IPS-NIHi11 (cell line): ENCODE measurements at regions not wholly inside any gene's neighbourhood (a gene's known extent, or its start where the extent isn't known, plus 50 kb on each side); places are given as distances from the start of the nearest gene placed in this dataset.

ENCODE experiments used
- DNase-seq: peaks from one replicate; pipeline ENCODE4 v3.0.0; 2012; ENCODE audit warnings: mixed read lengths, low spot score

DNA sequence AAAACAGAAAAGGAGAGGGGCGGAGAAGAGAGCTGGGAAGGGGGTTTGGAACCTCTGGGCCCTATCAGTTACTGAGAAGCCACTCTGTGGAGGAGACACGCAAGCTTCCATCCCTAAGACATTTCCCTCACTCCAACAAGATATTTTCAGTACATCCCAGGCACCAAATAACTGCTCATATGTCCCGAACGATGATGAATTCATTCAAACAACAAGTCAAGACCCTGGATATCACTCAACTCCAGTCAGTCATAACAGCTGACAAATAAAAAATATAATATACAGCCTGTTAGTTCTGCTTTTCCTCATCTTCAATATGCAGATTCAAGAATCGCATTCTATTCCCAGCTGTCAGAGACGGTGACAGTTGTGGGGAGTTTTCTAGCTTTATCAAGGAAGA is 104.0 kb upstream of the ZFHX3 start:
- no peak for DNase-seq

DNA sequence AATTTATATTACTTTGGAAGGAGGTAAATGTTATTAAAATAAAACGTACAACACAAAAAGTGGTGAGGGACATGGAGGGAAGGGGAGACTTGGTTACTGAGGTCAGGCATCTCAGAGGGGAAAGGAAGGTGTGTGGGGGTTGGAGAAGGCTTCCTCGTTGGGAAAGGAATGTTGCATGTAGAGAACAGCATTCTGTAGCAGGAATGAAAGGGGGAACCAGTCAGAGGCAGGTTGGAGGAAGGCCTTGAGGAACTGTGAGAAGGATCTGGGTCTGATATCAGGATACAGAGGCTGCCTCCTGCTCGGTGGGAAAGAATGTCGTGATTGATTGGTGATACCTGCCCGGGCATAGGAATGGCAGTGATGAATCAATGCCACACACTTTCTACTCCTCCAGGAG is 103.3 kb upstream of the ZFHX3 start:
- DNase-seq, result no peak

DNA sequence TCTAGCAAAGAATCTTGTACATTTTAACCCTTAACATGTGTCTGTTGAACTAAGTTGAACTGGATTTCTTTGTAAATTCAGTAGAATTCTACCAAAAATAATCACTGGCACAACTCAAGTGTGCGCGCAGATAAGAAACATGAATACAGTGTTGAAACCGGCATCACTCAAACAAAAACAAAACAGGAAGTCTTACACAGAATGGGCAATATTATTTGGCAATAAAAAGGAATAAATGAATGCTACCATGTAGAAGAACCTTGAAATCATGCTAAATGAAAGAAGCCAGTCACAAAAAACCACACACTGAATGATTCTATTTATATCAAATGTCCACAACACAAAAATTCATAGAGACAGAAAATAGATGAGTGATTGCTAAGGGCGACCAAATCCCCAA is 102.9 kb upstream of the ZFHX3 start:
- no peak for DNase-seq

DNA sequence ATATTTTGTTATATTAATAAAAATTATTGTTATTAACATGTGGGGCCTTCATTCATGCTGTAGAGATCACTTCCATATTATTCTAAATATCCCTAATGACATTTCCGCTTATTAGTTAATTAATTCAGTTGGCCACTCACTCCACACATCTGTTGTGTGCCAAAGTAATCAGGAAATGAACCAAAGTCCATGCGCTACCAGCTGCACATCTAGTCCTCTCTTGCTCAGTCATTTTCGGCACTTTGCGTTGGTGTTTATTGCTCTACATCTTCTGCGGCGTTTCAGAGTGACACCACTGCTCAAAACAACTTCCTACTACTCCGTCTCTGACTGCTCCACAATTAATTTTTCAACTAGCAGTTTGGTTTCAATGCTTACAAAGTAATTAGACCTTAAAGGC is 101.4 kb upstream of the ZFHX3 start:
- no peak for DNase-seq

DNA sequence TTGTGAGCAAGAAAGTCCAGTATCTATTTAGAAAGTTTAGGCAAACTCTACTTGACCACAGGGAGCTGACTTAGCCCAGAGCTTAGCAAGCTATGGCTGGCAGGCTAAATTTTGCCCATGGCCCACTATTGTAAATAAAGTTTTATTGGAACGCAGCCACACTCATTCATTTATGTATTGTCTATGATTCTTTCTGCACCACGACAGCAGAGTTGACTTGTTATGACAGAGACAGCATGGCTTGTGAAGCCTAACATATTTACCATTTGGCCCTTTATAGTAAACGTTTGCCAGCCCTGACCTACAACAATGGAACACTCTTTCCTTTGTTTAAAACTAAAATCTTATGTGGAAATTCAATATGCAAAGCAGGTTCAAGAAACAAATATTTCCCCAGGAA is 100.0 kb upstream of the ZFHX3 start:
- no peak for DNase-seq

DNA sequence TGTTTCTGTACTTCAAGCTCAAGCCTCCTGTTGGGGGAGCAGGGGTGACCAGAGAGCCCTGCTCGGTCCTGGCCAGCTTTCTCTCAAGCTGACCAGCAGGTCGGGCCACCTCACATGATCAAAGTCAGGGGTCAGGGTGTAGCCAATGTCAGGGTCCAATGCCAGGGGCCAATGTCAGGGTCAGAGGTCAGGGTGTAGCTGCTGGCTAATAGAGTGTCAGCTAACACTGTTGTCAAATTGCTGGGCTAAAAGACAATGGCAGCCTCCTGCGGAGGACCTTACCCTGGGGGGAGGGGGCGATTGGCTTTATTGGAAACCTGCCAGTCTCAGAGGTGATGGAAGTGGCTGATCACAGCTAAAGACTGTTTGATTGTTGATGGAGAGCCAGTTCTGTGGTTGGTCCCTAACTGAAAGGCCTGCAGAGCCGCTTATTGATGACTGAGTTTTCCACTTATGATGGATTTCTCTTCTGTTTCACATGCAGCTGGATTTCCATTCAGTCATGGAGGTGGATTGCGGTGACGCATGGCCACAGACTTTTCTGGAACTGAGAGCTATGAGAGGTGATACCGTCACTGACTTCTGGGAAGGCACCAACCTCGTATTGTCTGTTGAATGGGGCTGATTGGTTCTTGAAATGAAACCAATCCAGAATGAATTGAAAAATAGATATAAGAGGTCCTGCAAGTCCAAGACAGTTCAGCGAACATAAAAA is 97.4 kb upstream of the ZFHX3 start:
- peak; percentile 38 for DNase-seq

DNA sequence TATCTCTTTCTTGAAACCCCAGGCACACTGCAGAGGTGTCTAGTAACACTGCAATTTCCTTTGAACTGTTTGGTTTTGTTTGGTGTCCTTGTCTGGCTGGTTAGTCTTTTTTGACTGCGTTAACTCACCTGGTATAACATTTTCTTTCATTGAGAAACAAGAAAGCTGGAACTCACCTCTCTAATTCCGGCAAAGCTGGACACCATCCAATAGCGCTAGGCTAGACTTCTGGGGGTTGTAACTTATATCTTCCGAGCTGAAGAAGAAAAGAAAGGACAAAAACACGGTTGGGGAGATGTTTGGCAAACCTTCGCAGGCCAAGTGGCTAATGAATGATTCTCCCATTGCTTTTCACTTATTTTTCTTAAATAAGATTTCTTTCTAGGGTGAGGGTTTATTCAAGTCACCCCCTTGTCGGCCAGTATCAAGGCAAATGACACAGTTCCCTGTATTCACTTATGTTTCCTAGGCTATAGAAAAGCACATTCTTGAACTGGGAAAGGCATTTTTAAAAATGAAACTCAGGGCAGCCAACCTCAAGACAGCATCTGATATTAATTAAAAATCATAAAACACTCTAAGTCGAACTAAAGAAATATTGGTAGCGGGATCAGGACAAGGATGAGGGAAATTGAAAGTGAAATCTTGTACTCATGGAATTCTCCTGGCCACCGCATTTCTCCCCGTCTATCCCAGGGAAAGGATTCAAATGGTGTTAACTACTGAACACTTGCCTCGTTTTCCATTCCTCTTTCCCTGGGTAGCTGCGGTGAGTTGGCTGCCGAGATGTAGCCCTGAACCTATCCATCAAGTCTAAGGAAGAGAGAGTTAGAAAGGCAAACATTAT is 95.9 kb upstream of the ZFHX3 start:
- DNase-seq, result no peak

DNA sequence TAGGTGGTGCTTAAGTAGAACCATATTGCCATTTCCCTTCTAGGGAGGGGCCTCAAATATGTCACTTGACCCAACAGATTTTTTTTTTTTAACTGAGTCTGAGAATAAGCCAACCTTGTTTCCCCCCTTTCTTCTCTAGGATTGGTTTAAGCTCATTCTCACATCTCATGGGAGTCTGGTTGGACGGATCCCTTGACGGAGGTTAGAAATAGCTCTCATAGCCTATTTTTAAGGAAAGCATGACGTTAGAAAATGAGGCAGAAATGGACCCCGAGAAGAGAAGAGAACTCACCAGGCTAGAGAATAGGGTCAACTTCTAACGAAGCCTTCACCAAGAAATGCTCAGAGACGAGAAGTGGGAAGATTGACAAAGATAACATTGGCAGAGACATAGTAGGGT is 95.1 kb upstream of the ZFHX3 start:
- DNase-seq, result no peak

DNA sequence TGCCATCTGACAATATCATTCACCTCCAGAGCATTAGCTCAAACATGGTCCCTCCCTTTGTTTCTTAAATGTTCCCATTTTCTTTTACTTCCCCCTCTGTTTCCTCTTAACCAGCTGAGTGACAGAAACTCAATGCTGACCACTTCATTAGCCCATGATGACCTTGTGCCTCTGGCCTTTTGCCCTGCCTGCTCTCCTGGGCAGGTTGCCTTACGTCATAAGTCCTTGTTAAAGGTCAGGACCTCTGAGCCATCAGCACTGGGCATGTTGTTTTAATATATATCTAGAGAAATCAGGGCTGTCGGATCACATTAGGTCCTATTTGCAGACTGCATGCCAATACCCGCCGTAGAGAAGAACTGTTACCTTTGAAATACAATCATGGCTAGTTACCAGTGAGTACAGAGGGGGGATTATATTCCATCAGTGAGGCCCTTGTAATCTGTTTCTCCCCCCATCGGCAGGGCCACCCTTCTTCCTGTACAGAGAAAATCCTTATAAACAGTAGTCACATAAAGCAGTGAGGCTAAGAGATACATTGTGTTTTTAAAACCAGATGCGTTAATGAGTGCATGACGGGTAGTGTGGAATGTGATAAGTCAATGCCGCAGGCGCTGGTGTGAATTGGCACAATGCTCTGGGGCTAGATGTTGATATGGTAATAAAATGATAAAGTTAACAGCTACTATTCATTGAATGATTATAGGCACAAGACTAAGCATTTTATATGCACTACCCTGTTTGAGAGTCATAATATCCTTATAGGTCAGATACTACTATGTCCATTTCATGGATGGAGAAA is 94.3 kb upstream of the ZFHX3 start:
- no peak for DNase-seq

DNA sequence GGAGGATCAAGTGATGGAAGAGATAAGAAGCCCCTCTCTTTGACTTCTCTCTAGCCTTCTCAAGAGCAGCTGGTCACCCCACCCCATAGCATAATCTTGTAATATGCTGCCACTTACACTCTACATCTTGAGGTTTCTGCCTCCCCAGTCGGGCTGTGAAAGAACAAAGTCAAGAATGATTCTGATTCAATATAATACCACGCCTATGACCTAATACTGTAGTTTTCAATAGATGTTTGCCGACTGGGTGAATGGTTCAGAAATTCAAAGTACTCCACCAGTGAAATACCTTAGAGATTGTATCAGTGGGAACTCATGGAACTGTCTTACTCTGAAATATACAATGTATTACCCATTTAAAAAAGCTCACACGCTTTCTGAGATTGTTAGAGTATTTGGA is 93.0 kb upstream of the ZFHX3 start:
- DNase-seq, result no peak

DNA sequence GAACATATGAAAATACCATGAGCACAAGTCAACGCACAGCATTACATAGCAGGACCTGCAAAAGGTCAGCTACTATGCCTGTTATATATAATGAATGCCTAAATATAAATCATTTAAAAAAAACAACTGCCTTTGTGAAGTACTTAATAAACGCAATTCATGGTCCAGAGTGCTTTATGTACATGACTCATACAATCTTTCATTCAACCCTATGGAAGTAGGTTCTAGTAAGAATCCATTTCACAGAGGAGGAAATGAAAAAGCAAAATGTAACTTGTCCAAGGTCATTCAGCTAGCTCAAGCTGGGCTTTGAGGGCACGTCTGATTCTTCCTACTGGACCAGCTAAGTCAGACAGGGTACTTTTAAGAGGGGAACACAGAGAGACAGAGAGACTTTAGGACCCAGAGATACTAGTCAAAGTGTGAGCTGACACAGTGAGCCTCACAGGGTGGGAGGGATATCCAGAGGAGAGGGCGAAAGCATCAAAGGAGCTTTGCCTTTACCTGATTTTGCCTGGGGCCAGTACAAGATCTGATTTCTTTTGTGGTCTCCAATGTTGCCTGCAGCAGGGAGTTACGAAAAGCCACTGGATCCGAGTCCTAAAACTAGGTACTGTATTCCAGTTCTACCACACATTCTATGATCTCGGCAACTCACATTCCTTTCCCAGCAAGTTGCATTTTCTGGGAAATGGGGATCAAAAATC is 83.4 kb upstream of the ZFHX3 start:
- no peak for DNase-seq

DNA sequence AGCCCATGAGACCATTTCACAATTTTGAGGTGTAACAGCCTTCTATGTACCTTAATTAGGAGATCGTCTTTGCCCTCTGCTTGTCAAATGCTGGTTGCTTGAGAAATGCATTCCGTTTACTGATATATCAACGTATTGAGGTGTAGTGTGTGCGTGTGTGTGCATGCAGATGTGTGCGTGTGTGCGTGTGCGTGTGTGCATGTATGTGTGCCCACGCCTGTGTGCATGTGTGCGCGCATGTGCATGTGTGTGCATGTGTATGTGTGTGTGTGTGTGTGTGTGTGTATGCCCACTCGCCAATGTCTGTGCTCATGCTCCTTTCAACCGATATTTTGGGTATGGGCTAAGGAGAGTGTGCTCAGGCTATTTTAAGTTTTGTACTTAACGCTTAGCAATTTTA is 81.5 kb upstream of the ZFHX3 start:
- DNase-seq, result no peak

DNA sequence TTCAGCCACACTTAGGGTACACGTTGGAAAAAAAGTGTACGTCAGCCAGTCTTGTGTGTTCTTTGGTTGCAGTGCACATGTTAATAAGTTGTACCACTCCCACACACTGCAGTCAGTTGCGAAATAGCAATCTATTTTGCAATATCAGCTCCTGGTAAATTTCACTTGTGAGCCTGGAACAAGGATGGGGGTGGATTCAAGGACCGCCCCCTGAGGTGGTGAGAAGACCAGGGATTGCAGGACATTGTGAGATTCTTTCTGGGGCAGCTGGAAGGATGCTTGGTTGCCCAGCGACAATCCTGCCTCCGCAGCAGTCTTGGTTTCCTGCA is 78.6 kb upstream of the ZFHX3 start:
- no peak for DNase-seq

DNA sequence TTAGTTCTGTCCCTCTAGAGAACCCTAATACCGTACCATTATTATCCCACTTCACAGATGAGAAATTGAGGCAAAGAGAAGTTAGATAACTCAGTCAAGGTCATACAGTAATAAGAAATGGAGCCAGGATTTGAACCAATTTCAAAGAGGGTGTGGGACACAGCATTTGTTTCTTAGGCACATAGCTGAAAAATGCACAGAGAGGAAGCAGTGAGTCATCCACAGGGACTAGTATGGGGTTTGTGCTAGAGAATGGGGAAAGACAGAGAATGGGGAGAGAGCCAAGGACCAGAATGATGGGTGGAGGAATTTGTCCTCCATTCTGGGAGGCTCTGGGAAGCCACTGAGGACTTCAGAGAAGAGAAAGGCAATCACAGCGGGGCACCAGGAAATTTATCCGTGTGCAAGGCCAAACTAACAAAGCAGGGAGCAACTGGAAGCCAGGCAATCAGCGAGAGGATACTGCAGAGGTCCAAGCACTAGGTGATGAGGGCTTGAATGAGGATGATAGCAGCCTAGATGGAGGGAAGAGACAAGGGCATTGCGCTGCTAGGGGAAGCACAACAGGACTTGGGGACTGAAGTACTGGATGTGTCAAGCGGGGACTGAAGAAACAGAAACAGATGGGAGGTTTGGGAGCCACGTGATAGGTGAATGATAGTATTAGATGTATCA is 78.1 kb upstream of the ZFHX3 start:
- DNase-seq, result no peak

DNA sequence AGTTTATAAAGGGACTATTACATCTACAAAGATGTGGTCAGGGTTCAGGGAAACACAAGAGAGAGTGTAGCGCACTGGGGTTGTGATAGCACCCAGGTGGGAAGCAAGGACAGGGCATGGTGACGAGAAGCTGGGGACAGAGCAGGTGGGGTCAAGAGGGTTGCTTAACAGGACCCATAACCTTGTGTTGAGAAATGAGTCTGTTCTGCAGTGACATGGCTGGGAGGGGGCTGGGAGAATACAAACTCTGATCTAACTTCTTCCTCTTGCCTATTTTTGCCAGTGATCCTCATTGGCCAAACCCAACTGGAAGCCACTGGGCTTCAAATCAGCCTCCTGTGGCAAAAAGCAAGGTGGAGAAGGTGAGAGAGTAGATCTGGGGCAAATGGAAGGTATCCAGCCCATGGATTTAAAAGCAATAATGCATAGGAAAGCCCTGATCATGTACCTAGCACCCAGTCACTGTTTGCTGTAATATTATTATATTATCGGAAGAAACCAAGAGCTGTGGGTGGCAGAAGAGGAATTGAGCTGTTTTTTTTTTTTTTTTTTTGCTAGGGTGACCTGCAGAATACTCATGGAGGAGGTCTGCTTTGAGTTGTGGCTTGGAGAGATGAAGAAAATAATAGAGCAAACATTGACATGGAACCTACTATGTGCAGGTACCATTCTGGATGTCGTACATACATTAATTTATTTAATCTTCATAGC is 76.9 kb upstream of the ZFHX3 start:
- no peak for DNase-seq

DNA sequence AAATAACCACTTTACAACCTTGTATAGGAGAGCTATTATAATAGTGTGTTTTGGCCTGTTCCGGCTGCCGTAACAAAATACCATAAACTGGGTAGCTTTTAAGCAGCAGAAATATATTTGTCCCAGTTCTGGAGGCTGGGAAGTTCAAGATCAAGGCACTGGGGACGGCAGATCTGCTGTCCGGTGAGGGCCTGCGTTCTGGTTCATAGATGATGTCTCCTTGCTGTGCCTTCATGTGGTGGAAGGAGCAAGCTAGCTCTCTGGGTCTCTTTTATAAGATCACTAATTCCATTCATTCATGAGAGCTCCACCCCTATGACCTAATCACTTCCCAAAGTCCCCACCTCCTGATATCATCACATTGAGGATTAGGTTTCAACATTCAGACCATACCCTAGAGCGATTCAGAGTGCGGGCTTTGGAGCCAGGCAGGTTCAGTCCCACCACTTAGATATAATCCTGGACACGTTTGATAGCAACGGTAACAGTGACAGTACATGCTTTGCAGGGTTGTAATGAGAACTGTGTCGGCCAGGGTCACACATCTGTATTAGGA is 76.2 kb upstream of the ZFHX3 start:
- no peak for DNase-seq

DNA sequence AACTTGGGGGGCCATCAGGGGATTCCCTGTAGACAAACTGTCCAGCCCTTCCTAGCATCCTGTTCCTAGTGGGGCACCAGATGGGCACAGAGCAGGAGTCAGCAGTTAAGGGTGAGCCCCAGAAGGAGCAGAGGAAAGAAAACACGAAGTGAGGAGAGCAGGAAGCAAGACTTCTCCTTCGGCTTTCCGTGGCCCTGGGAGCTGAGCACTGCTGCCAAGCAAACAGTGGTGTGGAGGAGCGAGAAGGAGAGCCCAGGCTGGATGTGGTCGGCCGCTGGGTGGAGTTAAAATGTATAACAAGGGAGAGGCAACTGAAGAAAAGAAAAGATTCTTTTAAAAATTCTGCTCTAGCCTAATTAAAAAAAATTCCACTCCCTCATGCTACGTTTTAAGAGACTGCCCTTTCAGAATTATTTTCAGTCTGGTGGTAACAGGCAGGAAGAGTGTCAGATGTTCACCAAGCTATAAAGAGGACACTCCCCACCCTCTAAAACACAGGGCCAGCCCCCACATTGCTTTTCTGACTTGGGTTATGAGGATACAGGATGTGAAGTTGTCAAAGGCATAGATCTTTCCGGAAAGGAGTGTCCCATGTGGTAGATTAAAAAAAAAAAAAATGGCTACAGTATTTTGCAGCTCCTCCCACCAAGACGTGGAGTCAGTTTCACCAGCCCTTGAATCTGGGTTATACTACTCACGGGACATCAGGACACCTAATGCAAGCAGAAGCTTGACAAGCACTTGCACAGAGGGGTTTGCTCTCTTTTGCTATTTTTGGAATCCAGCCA is 74.9 kb upstream of the ZFHX3 start:
- DNase-seq, result no peak

DNA sequence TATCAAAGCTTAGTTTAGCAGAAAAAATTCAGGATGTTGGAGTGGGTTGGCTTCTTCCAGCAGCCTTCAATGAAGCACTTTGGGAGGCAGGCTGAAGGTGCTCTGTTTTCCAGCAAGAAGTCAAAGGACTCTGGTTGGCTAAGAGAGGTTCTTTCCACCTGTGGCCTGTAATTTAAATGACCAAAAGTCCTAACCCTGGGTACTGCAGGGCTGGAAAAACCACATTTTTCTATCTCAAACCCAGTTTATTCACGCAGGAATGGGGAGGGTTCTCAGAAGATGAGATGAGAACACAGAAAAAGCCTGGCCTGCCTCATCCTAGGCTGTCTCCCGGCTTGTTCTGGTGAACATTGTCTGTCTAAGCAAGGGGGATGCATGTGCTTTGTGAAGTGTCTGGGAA is 68.6 kb upstream of the ZFHX3 start:
- no peak for DNase-seq

DNA sequence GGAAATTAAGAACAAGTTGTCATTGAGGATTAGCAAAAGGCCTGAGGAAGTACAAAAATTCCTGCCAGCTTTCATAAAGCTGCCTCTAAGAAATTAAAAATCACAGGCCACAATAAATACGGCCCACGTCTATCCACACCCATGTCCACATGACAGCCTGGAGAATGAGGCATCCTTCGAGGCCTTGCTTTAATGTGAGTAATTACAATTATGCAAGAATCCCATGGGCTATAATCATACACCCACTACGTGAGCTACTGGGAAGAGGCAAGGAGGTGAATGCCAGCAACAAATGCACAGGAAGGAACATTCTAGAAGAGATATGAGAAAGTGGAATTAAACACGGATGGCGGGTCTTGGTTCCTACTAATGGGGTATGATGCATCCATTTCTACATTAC is 65.4 kb upstream of the ZFHX3 start:
- DNase-seq, result no peak
